ENCODE measurements at regions not wholly inside any gene's neighbourhood (a gene's known extent, or its start where the extent isn't known, plus 50 kb on each side); places are given as distances from the start of the nearest gene placed in this dataset.

- no peak for TF ChIP-seq POLR2A (IDR thresholded peaks at IDR 0.05)
- TF ChIP-seq, protein P1, sequence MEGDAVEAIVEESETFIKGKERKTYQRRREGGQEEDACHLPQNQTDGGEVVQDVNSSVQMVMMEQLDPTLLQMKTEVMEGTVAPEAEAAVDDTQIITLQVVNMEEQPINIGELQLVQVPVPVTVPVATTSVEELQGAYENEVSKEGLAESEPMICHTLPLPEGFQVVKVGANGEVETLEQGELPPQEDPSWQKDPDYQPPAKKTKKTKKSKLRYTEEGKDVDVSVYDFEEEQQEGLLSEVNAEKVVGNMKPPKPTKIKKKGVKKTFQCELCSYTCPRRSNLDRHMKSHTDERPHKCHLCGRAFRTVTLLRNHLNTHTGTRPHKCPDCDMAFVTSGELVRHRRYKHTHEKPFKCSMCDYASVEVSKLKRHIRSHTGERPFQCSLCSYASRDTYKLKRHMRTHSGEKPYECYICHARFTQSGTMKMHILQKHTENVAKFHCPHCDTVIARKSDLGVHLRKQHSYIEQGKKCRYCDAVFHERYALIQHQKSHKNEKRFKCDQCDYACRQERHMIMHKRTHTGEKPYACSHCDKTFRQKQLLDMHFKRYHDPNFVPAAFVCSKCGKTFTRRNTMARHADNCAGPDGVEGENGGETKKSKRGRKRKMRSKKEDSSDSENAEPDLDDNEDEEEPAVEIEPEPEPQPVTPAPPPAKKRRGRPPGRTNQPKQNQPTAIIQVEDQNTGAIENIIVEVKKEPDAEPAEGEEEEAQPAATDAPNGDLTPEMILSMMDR (IDR thresholded peaks at IDR 0.05): no peak
- Histone ChIP-seq H3K4me1 (peaks cover 0 to 11% of the 10 kb centered on the region in 2 donors), H3K4me3 (no peak overlapping the region), H3K36me3 (no peaks in the 10 kb centered on the region), H3K9me3 (no peaks in the 10 kb centered on the region), H3K27me3 (no peaks in the 10 kb centered on the region), H3K27ac (peak overlapping the region; percentile 28 to 31)
- no peak for DNase-seq
- intact Hi-C loops (cut with DNase I; ENCODE audit: low total_unique reads): no loop called here
Observed at GRCh38 chr9:2495221-2496005, 126.2 kb upstream of the VLDLR start.

DNA sequence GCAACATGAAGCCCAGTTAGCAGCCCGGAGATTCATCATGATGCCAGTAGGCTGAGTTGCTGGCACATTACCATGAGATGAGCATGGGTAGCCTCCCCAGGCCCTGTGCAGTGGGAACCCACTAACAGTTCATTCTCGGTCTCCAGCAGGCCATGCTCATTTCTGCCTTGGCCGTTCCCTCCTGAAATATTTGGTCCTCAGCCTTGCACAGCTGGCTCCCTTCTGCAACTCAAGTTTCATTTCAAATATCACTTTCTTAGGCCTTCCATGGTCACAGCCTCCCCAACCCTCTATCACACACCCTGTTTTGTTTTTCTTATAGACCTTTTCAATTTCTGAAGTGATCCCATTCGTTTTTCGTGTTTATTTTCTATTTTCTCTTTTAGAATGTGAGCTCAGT lies 125.4 kb upstream of the VLDLR start:
- H3K4me3 ChIP-seq: no peak overlapping the region
- H3K27me3 ChIP-seq: no peaks in the 10 kb centered on the region
- DNase-seq: no peak
- peak overlapping the region in 1 of 2 donors; percentile 28 for H3K27ac ChIP-seq
- H3K4me1 ChIP-seq: peaks cover 0 to 3% of the 10 kb centered on the region in 2 donors
- TF ChIP-seq, protein P1 (IDR thresholded peaks at IDR 0.05): no peak
- no peak for TF ChIP-seq POLR2A (IDR thresholded peaks at IDR 0.05)
- no peaks in the 10 kb centered on the region for H3K36me3 ChIP-seq
- intact Hi-C loops (cut with DNase I; ENCODE audit: low total_unique reads): no loop called here
- no peaks in the 10 kb centered on the region for H3K9me3 ChIP-seq

DNA sequence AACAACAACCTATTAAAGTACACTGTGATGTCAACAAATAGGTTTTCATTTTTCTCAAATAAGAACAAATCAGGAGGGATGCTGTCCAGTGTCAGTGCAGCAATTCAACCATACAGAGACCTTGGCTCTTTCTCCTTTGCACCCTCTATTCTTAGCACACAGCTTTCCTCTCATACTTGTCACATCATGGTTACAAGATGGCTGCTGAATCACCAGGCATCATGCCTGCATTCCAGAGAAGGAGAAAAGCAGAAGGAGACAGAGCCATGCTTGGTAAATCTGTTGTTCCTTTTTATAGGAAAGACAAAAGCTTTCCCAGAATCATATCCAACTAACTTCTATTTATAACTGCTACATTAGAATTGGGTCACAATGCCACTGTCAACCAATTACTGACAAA lies 124.7 kb upstream of the VLDLR start:
- Histone ChIP-seq H3K36me3 (no peaks in the 10 kb centered on the region), H3K27ac (no peak overlapping the region), H3K27me3 (no peaks in the 10 kb centered on the region), H3K9me3 (no peaks in the 10 kb centered on the region), H3K4me3 (no peak overlapping the region), H3K4me1 (no peaks in the 10 kb centered on the region)
- intact Hi-C loops (cut with DNase I; ENCODE audit: low total_unique reads): no loop called here
- DNase-seq: no peak
- TF ChIP-seq, protein P1 (IDR thresholded peaks at IDR 0.05): no peak
- TF ChIP-seq POLR2A (IDR thresholded peaks at IDR 0.05): no peak

GRCh38 chr9:2497666-2498400 lies 123.8 kb upstream of the VLDLR start:
- Histone ChIP-seq H3K4me1 (no peaks in the 10 kb centered on the region), H3K36me3 (no peaks in the 10 kb centered on the region), H3K27me3 (no peaks in the 10 kb centered on the region), H3K27ac (no peak overlapping the region), H3K4me3 (no peak overlapping the region), H3K9me3 (no peaks in the 10 kb centered on the region)
- TF ChIP-seq, protein P1 (IDR thresholded peaks at IDR 0.05): no peak
- no peak for TF ChIP-seq POLR2A (IDR thresholded peaks at IDR 0.05)
- DNase-seq: no peak
- intact Hi-C loops (cut with DNase I; ENCODE audit: low total_unique reads): no loop called here

GRCh38 chr9:2502210-2502609 lies 119.4 kb upstream of the VLDLR start:
- no peak for DNase-seq
- Histone ChIP-seq H3K27me3 (no peaks in the 10 kb centered on the region), H3K4me1 (no peaks in the 10 kb centered on the region), H3K4me3 (no peak overlapping the region), H3K36me3 (no peaks in the 10 kb centered on the region), H3K9me3 (no peaks in the 10 kb centered on the region), H3K27ac (no peak overlapping the region)
- intact Hi-C loops (cut with DNase I; ENCODE audit: low total_unique reads): no loop called here
- TF ChIP-seq, protein P1 (IDR thresholded peaks at IDR 0.05): no peak
- TF ChIP-seq POLR2A (IDR thresholded peaks at IDR 0.05): no peak
